ENCODE measurements at regions not wholly inside any gene's neighbourhood (a gene's known extent, or its start where the extent isn't known, plus 50 kb on each side); places are given as distances from the start of the nearest gene placed in this dataset.
"Not testable (repeated sequence)": the region's sequence is repeated elsewhere in the genome, so short reads cannot be mapped to it uniquely, and the experiment has no call there.

DNA sequence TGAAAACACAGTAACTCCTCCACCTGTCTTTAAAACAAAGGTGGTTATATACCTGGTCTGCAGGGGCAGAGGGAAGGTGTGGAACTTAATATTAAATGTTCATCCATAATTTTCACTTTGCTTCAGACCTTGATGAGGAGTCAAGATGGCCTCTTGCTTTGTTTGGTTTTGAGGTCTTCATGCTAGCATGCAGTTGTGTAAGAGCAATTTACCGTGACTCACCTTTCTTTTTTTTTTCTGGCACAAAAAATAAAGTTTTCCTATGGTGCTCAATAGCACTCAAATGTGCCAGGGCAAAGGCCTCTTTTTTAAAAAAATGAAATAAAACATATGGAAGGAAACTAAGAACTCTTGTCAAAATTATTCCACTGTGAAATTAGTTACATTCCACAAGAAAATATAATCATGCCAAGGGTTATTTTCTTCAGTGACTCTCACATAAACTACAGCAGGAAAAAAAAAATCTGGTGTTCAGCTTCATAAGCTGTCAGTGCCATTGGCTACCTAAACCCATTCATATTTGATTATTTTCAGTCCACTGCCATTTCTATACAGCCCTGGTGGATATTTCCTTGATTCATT lies 128.2 kb downstream of the SLC7A11 start:
- DNase-seq (ENCODE audit: low spot score), result no peak

GRCh38 chr4:138112890-138113289 lies 129.3 kb downstream of the SLC7A11 start:
- DNase-seq (ENCODE audit: low spot score), result not testable (repeated sequence)

DNA sequence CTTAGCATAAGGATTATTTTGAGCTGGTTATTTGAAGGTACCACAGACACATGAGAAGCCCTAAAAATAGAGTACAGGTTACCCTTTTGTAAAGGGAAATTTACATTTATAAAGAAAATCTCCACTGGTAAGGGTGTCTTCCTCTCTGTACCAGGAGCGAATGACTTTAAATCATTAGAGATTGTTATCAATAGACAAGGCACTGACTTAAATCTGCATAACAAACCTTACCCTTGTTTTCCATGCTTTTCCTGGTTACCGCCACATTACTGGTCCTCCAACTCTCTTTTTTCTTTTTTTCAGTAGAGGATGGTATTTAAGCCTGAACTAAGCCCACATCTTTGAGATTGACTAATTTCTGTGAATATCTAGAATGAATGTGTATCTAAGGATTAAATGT lies 129.8 kb downstream of the SLC7A11 start:
- no peak for DNase-seq (ENCODE audit: low spot score)

DNA sequence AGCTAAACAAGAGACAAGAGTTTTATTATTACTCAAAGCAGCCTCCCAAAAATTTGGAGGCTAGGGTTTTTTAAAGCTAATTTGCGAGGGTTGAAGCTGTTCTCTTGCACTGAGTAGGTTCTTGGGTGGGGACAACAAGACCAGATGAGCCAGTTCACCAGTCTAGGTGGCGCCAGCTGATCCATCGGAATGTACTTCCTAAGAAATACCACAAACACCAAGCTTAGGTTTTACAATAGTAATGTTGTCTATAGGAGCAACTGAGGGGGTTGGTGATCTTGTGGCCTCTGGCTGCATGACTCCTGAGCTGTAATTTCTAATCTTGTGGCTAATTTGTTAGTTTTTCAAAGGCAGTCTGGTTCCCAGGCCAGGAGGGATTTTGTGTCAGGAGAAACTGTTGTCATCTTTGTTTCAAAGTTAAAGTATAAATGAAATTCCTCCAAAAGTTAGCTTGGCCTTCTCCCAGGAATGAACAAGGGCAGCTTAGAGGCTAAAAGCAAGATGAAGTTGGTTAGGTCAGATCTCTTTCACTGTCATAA lies 130.6 kb downstream of the SLC7A11 start:
- DNase-seq (ENCODE audit: low spot score), result no peak

DNA sequence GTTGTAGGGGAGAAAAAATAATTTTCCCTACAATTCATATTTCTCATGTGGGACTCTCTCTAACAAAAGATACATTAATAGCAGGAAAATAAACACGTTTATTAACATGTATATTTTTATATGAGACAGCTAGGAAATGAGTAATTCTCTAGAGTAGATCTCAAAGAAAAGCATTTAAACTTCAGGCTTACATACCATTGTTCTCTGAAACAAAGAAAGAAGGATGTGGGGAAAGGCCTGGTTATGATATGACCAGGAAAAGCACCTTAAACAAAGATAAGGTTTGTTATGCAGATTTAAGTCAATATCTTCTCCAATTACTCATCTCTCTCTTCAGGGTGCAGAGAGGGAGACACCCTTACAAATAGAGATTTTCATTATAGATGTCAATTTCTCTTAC lies 131.3 kb downstream of the SLC7A11 start:
- no peak for DNase-seq (ENCODE audit: low spot score)

DNA sequence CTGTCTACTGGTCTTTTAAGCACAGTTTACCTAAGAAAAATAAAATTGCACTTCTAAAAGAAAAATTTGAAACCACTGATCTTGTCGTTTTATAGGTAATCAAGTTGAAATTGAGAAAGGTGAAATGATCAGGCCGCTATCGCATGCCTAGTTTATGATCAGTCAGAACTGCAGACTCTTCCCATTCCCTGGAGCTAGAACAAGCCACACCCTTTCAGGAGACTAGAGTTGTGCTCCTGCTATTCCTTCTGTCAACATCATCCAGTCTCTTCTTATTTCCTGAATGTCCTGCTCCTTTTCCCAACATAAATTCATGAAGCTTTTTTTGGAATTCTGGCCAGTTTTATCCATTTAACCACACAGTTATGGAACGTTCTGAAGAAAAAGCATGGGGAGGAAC lies 135.1 kb downstream of the SLC7A11 start:
- DNase-seq (ENCODE audit: low spot score), result no peak

DNA sequence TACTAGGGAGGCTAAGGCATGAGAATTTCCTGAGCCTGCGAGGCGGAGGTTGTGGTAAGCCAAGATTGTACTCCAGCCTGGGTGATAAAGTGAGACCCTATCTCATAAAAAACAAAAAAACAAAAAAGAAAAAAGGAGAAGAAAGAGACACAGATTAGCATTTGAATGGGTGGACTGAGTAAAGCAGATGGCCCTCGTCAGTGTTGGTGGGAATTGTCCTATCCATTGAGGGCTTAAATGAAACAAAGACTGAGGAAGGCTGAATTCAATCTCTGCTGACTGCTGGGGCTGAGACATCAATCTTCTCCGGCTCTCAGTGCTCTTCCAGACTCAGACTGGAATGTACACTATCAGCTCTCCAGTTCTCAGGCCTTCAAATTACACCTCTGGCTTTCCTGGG lies 136.8 kb downstream of the SLC7A11 start:
- no peak for DNase-seq (ENCODE audit: low spot score)

DNA sequence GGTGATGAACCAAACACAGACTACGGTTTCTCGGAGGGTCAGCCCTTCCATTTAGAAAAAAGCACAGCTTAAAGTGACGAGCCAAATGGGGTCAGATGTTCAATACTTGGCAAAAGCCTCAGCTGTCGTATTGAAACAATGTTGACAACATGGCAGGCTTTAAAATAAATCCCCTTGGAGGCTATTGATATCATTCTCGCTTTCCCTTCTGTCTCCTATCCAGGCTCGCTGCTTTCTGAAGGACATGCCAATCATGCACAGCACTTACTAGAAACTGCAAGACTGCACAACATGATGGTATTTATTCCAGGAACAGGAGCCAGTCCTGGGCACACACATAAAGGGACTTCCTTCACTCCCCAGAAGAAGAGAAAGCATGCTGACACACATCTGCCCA lies 137.9 kb downstream of the SLC7A11 start:
- DNase-seq (ENCODE audit: low spot score), result no peak

GRCh38 chr4:138103597-138104283 lies 138.4 kb downstream of the SLC7A11 start:
- DNase-seq (ENCODE audit: low spot score), result no peak

DNA sequence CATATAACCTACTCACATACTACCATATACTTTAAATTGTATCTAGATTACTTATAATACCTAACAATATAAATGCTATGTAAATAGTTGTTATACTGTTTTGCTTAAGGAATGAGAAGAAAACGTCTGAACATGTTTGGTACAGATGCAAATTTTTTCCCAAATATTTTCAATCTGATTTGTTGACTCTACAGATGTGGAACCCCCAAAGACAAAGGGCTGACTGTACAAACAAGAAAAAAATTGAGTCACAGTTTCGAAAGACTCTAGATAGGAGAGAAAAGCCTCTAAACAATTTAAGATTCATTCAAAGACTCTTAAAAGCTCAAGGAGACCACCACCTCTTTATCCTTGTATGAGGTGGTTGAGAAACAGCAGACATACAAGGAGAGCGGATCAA lies 142.8 kb downstream of the SLC7A11 start:
- DNase-seq (ENCODE audit: low spot score), result no peak

GRCh38 chr4:138097912-138098600 lies 144.1 kb downstream of the SLC7A11 start:
- no peak for DNase-seq (ENCODE audit: low spot score)

- no peak for DNase-seq (ENCODE audit: low spot score)
Observed at GRCh38 chr4:138096384-138097062, 145.6 kb downstream of the SLC7A11 start.

DNA sequence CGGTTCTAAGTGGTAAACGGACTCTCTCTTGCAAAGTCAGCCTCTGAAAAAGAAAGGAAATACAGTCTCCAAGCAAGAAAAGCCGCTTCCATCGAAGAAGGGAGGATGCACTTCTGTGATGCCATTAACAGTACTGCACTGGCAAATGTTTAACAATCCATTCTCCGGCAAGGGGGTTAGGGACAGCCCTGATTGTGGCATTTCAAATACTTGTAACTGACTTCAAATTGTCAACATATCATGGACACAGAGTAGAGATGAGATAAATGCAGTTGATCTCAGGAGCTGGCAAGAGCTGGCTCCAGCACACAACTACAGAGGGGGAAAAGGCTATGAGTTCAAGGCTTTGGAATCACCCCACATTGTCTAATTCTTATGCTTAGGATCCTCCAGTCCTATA lies 146.8 kb downstream of the SLC7A11 start:
- DNase-seq (ENCODE audit: low spot score), result no peak

DNA sequence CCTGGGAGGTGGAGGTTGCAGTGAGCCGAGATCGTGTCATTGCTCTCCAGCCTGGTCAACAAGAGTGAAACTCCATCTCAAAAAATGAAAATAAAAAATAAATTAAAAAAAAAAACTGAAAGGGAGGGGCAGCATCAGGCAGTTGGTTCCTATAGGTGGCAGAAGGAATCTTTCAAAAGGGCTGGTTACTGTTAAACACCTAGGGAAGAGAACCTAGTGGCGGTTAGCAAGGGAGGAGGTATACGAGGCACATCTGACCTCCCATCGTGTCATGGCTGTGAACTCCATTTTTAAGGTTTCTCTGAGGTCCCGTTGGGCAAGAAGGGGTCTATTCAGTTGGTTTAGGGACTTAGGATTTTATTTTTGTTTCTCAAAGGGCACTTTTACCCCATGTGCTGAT lies 150.1 kb downstream of the SLC7A11 start:
- no peak for DNase-seq (ENCODE audit: low spot score)

GRCh38 chr4:138090918-138091676 lies 151.1 kb downstream of the SLC7A11 start:
- no peak for DNase-seq (ENCODE audit: low spot score)

DNA sequence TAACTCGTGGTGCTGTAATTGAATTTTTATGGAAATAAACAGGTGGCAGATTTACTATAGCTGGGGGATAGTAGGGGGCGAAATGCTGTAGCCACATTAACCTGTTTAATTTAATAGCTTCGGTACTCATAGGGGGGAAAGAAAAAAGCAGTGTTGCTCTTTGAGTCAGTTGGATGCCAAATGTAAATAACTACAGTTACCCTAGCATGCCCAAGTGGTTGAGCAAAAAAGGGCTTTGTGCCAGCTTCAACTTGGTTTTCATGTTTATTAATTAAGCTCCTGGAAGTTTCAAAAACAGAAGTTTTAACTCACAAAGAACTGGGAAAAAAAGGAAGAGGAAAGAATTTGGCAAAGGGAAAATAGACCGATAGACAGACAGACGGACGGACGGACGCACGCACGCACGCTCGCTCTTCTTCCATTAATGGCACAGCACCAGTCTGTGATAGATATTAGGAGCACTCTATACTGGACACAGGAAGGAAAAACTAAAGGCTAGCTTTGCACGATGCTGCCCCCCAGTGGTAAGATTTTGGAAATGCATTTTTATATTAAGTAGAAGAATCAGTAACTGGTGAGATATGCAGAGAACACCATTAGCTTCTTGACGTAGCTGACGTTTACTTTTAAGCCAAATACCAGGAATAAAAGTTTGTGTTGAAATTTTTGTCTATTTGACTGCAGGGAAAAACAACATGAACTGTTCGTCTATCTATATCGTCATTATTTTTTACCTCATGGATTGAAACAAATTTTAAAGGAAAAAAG lies 151.8 kb downstream of the SLC7A11 start:
- peak; percentile 79 for DNase-seq (ENCODE audit: low spot score)

GRCh38 chr4:138088449-138089208 lies 153.5 kb downstream of the SLC7A11 start:
- DNase-seq (ENCODE audit: low spot score), result no peak

- no peak for DNase-seq (ENCODE audit: low spot score)
Observed at GRCh38 chr4:138087066-138087719, 155.0 kb downstream of the SLC7A11 start.

DNA sequence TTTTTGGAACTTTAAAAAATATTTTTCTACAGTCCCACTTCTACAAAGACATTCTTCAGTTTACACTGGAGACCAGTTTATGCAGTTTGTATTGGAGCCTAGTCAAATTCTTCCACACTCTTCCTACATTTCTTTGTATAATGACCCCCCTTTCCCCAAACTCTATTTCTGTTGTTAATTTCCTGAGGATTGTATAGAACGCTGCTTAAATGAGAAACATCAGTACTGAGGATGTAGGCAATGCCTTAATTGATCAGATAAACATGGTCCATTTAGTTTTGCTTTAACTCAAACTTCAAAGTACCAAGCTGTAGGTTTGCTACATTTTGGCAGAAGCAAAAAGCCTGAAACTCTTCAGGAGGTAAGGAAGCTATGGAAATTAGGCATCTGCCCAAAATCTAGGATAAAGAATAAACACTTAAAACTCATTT lies 155.5 kb downstream of the SLC7A11 start:
- DNase-seq (ENCODE audit: low spot score), result no peak
